ENCODE measurements at regions not wholly inside any gene's neighbourhood (a gene's known extent, or its start where the extent isn't known, plus 50 kb on each side); places are given as distances from the start of the nearest gene placed in this dataset.
A peak's percentile ranks its signal among the peaks of the same experiment; 100 is the strongest.

DNA sequence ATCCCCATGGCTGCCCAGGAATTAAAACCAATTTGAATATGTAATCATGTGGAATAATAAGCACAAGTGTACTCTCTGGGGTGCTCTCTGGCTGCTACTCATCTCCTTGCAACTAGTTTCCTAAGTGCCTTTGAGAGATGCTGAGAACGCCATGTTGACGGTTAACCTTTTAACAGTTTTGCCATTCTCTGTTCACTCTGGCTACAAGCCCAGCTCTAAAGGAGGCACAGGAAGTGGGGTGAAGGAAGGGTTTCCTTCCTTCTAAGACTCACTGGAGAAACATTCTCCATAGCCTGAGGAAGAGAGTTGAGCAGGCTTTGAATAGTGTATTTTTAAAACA, 122.0 kb upstream of the ZC3H12C start:
- Mint-ChIP-seq H3K4me1 (ENCODE audit: low read depth) (peaks cover 13% of the 10 kb centered on the region), H3K36me3 (ENCODE audit: low read depth) (no peaks in the 10 kb centered on the region), H3K27ac (no peak overlapping the region), H3K4me3 (no peak overlapping the region), H3K27me3 (no peaks in the 10 kb centered on the region), H3K9me3 (no peaks in the 10 kb centered on the region)
- H3K4me3 ChIP-seq (ENCODE audit: low read length): no peak overlapping the region
- no peaks in the 10 kb centered on the region for H3K36me3 ChIP-seq (ENCODE audit: insufficient read depth, low read length)
- ATAC-seq (ENCODE audit: poor library complexity) (no peak), DNase-seq (no peak)
- intact Hi-C loops (cut with DNase I, micrococcal nuclease): no loop called here
- TF ChIP-seq, protein P1, sequence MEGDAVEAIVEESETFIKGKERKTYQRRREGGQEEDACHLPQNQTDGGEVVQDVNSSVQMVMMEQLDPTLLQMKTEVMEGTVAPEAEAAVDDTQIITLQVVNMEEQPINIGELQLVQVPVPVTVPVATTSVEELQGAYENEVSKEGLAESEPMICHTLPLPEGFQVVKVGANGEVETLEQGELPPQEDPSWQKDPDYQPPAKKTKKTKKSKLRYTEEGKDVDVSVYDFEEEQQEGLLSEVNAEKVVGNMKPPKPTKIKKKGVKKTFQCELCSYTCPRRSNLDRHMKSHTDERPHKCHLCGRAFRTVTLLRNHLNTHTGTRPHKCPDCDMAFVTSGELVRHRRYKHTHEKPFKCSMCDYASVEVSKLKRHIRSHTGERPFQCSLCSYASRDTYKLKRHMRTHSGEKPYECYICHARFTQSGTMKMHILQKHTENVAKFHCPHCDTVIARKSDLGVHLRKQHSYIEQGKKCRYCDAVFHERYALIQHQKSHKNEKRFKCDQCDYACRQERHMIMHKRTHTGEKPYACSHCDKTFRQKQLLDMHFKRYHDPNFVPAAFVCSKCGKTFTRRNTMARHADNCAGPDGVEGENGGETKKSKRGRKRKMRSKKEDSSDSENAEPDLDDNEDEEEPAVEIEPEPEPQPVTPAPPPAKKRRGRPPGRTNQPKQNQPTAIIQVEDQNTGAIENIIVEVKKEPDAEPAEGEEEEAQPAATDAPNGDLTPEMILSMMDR (IDR thresholded peaks at IDR 0.05): no peak
- no peak overlapping the region for H3K27ac ChIP-seq (ENCODE audit: low read depth in 1 of 2, low read length in 2 of 2)
- H3K9me3 ChIP-seq (ENCODE audit: control insufficient read depth in 1 of 2, insufficient read depth in 1 of 2, low read length in 2 of 2): no peaks in the 10 kb centered on the region
- H3K27me3 ChIP-seq (ENCODE audit: control insufficient read depth in 1 of 2, insufficient read depth in 2 of 2, low read length in 2 of 2): no peaks in the 10 kb centered on the region
- H3K4me1 ChIP-seq (ENCODE audit: insufficient read depth, low read length): peaks cover 2% of the 10 kb centered on the region
- ChIA-PET CTCF (no interaction called here), POLR2A (no interaction called here)

DNA sequence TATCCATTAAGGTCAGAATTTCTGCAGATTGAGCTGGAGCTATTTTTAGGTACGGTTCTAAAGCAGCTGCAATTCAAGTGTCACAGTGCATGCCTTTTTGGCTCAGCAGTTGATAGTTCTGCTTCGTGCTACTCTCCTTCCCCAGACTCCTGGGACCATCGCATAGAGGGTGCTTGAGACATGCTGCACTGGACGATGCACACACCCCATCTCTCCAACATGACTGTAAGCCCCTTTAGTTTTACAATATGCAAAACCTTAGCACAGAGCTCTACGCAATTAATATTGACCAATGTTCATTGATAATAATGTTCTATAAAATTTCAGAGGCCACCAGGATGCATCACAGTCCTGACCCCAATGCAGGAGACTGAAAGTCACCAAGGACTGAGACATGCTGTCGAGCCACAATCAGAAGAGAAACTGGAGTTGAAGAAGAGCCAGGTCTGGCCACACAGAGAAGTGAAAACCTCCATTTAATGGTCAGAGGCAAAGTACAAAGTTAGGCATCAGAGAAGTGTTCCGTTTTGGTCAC, 120.9 kb upstream of the ZC3H12C start:
- Histone ChIP-seq H3K27me3 (ENCODE audit: control insufficient read depth in 1 of 2, insufficient read depth in 2 of 2, low read length in 2 of 2) (no peaks in the 10 kb centered on the region), H3K36me3 (ENCODE audit: insufficient read depth, low read length) (no peaks in the 10 kb centered on the region), H3K4me3 (ENCODE audit: low read length) (no peak overlapping the region), H3K27ac (ENCODE audit: low read depth in 1 of 2, low read length in 2 of 2) (no peak overlapping the region), H3K9me3 (ENCODE audit: control insufficient read depth in 1 of 2, insufficient read depth in 1 of 2, low read length in 2 of 2) (no peaks in the 10 kb centered on the region), H3K4me1 (ENCODE audit: insufficient read depth, low read length) (peaks cover 2% of the 10 kb centered on the region)
- TF ChIP-seq, protein P1 (IDR thresholded peaks at IDR 0.05): no peak
- Mint-ChIP-seq H3K4me3 (no peak overlapping the region), H3K9me3 (no peaks in the 10 kb centered on the region), H3K27ac (no peak overlapping the region), H3K36me3 (ENCODE audit: low read depth) (no peaks in the 10 kb centered on the region), H3K27me3 (no peaks in the 10 kb centered on the region), H3K4me1 (ENCODE audit: low read depth) (peaks cover 13% of the 10 kb centered on the region)
- CTCF ChIA-PET: no interaction called here
- ATAC-seq (ENCODE audit: poor library complexity): no peak
- intact Hi-C loops (cut with DNase I, micrococcal nuclease): no loop called here
- POLR2A ChIA-PET: no interaction called here
- DNase-seq: no peak

DNA sequence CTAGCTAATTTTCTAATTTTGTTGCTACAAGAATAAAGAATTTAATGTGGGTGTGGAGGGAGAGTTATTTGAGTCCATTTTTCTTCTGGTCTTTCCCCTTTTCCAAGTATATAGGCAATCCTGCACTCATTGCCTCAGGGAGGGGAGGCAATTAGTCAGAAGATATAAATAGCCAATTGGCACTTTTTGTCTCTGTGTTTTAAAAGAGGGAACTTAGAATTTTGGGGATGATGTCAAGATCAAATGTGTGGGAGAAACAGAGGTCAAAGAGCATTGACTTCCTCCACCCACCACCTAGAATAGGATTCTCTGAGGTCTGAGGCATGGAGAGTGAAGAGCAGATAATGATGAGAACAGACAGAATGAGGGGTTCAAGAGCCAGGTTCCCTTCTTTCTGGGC, 120.3 kb upstream of the ZC3H12C start:
- intact Hi-C loops (cut with DNase I, micrococcal nuclease): no loop called here
- no peaks in the 10 kb centered on the region for H3K27me3 Mint-ChIP-seq

More for the DNA sequence above, 120.3 kb upstream of the ZC3H12C start:
- ATAC-seq (ENCODE audit: poor library complexity) (no peak), DNase-seq (peak in 2 of 14 experiments; percentile 9 to 23)
- Histone ChIP-seq H3K4me1 (ENCODE audit: insufficient read depth, low read length) (peaks cover 2% of the 10 kb centered on the region), H3K27ac (ENCODE audit: low read depth in 1 of 2, low read length in 2 of 2) (no peak overlapping the region), H3K36me3 (ENCODE audit: insufficient read depth, low read length) (no peaks in the 10 kb centered on the region), H3K4me3 (ENCODE audit: low read length) (no peak overlapping the region), H3K9me3 (ENCODE audit: control insufficient read depth in 1 of 2, insufficient read depth in 1 of 2, low read length in 2 of 2) (no peaks in the 10 kb centered on the region), H3K27me3 (ENCODE audit: control insufficient read depth in 1 of 2, insufficient read depth in 2 of 2, low read length in 2 of 2) (no peaks in the 10 kb centered on the region)
- ChIA-PET CTCF (no interaction called here), POLR2A (no interaction called here)
- Mint-ChIP-seq H3K4me1 (ENCODE audit: low read depth) (peaks cover 13% of the 10 kb centered on the region), H3K27ac (no peak overlapping the region), H3K4me3 (no peak overlapping the region), H3K36me3 (ENCODE audit: low read depth) (no peaks in the 10 kb centered on the region), H3K9me3 (no peaks in the 10 kb centered on the region)
- TF ChIP-seq, protein P1 (IDR thresholded peaks at IDR 0.05): no peak
